Smooth muscle cell (in vitro differentiated cells): ENCODE measurements at regions not wholly inside any gene's neighbourhood (a gene's known extent, or its start where the extent isn't known, plus 50 kb on each side); places are given as distances from the start of the nearest gene placed in this dataset.

Experiments
- DNase-seq: peaks from one replicate; lab custom pipeline; 2025; ENCODE audit not compliant: unreplicated experiment; lab: John Stamatoyannopoulos, UW
- H2AFZ ChIP-seq: fragments of 200-600 bp; sonication (generic); 2 replicates; pipeline ENCODE4 v1.6.0; 2016; ENCODE audit warnings: antibody characterized with exemption, low read depth, mild to moderate bottlenecking
- H3F3A ChIP-seq: fragments of 200-600 bp; sonication (generic); 2 replicates; pipeline ENCODE4 v1.6.0; 2017; ENCODE audit warnings: antibody characterized with exemption, low read depth
- H3K27ac ChIP-seq: fragments of 200-600 bp; sonication (generic); 2 replicates; pipeline ENCODE4 v1.5.1; 2016; ENCODE audit warnings: low read depth, mild to moderate bottlenecking
- H3K27me3 ChIP-seq: fragments of 200-600 bp; sonication (generic); 2 replicates; pipeline ENCODE4 v1.6.1; 2016; ENCODE audit warnings: low read depth, mild to moderate bottlenecking
- H3K36me3 ChIP-seq: fragments of 200-600 bp; sonication (generic); 2 replicates; pipeline ENCODE4 v1.5.1; 2016; ENCODE audit warnings: low read depth
- H3K4me1 ChIP-seq: fragments of 200-600 bp; sonication (generic); 2 replicates; pipeline ENCODE4 v1.5.1; 2016; ENCODE audit warnings: low read depth
- H3K4me2 ChIP-seq: fragments of 200-600 bp; sonication (generic); 2 replicates; pipeline ENCODE4 v1.6.0; 2016; ENCODE audit warnings: mild to moderate bottlenecking
- H3K4me3 ChIP-seq: fragments of 200-600 bp; sonication (generic); 2 replicates; pipeline ENCODE4 v1.5.1; 2016; ENCODE audit warnings: mild to moderate bottlenecking
- H3K79me2 ChIP-seq: fragments of 200-600 bp; sonication (generic); 2 replicates; pipeline ENCODE4 v1.6.0; 2016; ENCODE audit warnings: low read depth, mild to moderate bottlenecking
- H3K9ac ChIP-seq: fragments of 200-600 bp; sonication (generic); 2 replicates; pipeline ENCODE4 v1.6.0; 2016; ENCODE audit warnings: low read depth
- H3K9me3 ChIP-seq: fragments of 200-600 bp; sonication (generic); replicated peaks from 2 replicates; pipeline ENCODE4 v1.5.1; 2016; ENCODE audit warnings: low read depth
- H4K20me1 ChIP-seq: fragments of 200-600 bp; sonication (generic); 2 replicates; pipeline ENCODE4 v1.6.0; 2016; ENCODE audit warnings: low read depth
- WGBS: methylation state at CpG from one replicate; pipeline ENCODE4 v1.1.7; 2016; ENCODE audit warnings: low lambda C conversion rate; 5-methylcytosine and 5-hydroxymethylcytosine counted together
- TF ChIP-seq, protein P1 (sequence below): fragments of 200-600 bp; sonication (generic); IDR thresholded peaks from 2 replicates; pipeline ENCODE4 v1.5.1; 2017; ENCODE audit warnings: borderline replicate concordance, mild to moderate bottlenecking, antibody characterized with exemption; ENCODE audit not compliant: insufficient read depth, poor library complexity, severe bottlenecking

DNA sequence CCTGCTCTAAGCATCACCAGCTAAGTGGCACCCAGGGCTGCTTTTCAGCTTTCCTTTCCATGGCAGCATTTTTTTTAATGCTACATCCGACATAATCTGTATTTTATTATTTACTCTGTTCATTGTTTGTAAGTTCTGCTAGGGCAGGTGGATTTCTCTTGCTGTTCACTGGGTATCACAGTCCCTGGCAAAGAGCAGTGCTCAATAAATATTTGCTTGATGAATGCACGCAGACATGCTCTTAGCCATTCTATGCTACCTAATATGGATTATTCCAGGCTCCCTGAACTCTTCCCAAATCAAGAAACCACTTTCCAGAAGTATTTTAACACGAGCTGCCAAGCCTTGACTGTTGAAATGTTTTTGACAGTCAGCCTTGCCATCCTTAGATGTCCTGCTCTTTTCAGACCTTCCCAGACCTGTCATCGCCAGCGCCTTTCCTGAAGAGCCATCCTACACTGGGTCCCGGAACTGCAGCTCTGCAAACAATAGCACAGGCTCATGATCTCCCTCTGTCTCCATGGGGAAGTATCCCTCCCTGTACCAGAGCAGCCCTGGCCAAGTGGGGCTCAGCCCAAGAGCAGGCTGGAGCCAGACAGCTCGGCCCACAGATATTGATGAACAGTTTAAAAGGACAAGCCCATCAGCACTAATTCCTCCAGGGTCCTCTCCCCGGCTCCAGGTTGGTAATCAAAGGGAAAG lies 136.5 kb upstream of the CDH4 start:
- Histone ChIP-seq H3K4me1 (no peaks in the 10 kb centered on the region), H3K9ac (no peak overlapping the region), H3K27ac (no peak overlapping the region), H4K20me1 (no peaks in the 10 kb centered on the region), H2AFZ (no peak overlapping the region), H3K36me3 (no peaks in the 10 kb centered on the region), H3K27me3 (peaks cover 7% of the 10 kb centered on the region), H3K4me2 (no peak overlapping the region), H3K9me3 (no peaks in the 10 kb centered on the region), H3F3A (no peaks in the 10 kb centered on the region), H3K79me2 (no peaks in the 10 kb centered on the region), H3K4me3 (no peak overlapping the region)
- no peak for DNase-seq
- TF ChIP-seq, protein P1, sequence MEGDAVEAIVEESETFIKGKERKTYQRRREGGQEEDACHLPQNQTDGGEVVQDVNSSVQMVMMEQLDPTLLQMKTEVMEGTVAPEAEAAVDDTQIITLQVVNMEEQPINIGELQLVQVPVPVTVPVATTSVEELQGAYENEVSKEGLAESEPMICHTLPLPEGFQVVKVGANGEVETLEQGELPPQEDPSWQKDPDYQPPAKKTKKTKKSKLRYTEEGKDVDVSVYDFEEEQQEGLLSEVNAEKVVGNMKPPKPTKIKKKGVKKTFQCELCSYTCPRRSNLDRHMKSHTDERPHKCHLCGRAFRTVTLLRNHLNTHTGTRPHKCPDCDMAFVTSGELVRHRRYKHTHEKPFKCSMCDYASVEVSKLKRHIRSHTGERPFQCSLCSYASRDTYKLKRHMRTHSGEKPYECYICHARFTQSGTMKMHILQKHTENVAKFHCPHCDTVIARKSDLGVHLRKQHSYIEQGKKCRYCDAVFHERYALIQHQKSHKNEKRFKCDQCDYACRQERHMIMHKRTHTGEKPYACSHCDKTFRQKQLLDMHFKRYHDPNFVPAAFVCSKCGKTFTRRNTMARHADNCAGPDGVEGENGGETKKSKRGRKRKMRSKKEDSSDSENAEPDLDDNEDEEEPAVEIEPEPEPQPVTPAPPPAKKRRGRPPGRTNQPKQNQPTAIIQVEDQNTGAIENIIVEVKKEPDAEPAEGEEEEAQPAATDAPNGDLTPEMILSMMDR, result no peak
- WGBS, result 78% methylated on average over 8 of the region's 8 CpGs

DNA sequence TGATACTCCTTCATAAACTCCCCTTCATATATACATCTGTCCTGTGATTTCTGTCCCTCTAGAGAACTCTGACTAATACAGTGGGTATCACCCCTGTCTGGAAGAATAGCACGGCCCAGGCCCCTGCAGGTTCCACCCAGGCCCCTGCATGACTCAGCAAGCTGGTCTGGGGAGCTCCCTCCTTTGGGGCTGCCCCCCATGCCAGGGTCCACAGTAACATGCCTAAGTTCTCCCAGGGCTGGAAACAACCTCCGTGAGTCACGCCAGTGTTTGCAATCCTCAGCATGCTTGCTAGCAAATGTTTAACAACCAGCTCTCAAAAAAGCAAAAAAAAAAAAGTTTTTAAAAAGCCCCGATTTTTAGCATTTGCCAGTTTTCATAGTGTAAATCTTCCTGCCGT lies 134.3 kb upstream of the CDH4 start:
- no peaks in the 10 kb centered on the region for H3K9me3 ChIP-seq
- peaks cover 7% of the 10 kb centered on the region for H3K27me3 ChIP-seq
- no peak overlapping the region for H3K4me3 ChIP-seq
- H3K9ac ChIP-seq, result no peak overlapping the region
- H3F3A ChIP-seq, result no peaks in the 10 kb centered on the region
- TF ChIP-seq, protein P1, result no peak
- no peak overlapping the region for H3K27ac ChIP-seq
- H2AFZ ChIP-seq, result no peak overlapping the region
- H3K4me2 ChIP-seq, result no peak overlapping the region
- no peaks in the 10 kb centered on the region for H3K4me1 ChIP-seq
- no peaks in the 10 kb centered on the region for H4K20me1 ChIP-seq
- H3K79me2 ChIP-seq, result no peaks in the 10 kb centered on the region
- H3K36me3 ChIP-seq, result no peaks in the 10 kb centered on the region
- 72% methylated on average over 5 of the region's 5 CpGs for WGBS
- DNase-seq, result no peak

DNA sequence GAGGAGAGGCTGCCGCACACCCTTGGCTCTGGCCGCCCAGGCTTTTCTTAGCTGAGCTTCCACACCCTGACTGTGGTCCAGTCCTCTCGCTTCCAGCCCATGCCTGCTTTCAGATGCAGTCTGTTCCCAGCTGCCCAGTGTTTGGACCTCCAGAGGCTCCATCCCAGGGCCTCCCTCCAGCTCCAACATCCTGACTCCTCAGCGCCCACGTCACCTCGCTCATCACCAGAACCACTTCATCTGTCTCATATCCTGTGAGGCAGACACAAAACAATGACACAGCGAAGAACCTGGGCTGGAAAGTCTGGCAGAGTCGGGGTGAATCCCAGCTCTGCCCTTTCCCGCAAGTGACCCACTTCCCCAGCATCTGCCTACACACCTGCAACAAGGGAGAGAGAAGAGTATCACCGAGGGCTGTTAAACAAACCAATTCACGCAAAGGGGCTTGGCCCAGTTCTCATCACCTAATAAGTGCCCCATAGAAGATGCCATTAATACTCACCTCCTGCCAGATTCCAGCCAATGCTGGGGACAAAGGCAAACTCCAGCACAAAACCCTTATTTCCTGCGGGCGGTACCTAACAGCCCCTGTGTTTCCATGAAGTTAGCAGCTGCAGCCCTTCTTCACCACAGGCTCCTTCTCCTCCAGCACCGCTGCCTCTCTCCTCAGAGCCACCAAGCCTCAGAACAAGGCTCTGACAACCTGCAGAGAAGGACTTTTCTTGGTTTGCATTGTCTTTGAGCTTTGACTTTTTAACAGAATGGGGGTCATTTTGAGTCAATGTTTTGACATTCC lies 133.4 kb upstream of the CDH4 start:
- no peaks in the 10 kb centered on the region for H3K9me3 ChIP-seq
- H2AFZ ChIP-seq, result no peak overlapping the region
- no peaks in the 10 kb centered on the region for H3F3A ChIP-seq
- H3K27ac ChIP-seq, result no peak overlapping the region
- no peak for DNase-seq
- 88% methylated on average over 14 of the region's 14 CpGs for WGBS
- no peaks in the 10 kb centered on the region for H3K79me2 ChIP-seq
- H3K4me1 ChIP-seq, result no peaks in the 10 kb centered on the region
- no peaks in the 10 kb centered on the region for H3K36me3 ChIP-seq
- no peaks in the 10 kb centered on the region for H4K20me1 ChIP-seq
- TF ChIP-seq, protein P1, result no peak
- H3K4me3 ChIP-seq, result no peak overlapping the region
- H3K9ac ChIP-seq, result no peak overlapping the region
- H3K27me3 ChIP-seq, result peaks cover 7% of the 10 kb centered on the region
- no peak overlapping the region for H3K4me2 ChIP-seq
